ENCODE measurements at regions not wholly inside any gene's neighbourhood (a gene's known extent, or its start where the extent isn't known, plus 50 kb on each side); places are given as distances from the start of the nearest gene placed in this dataset.

DNA sequence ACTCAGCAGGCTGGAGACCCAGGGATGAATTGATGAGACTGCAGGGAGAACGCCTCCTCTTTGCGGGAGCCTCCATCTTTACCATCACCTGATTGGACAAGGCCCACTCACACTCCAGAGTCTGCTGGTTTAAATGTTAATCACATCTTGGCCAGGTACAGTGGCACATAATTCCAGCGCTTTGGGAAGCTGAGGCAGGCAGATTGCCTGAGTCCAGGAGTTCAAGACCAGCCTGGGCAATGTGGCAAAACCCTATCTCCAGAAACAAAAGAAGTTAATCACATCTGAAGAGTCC is 121.8 kb upstream of the C1orf174 start:
- TF ChIP-seq, protein P1, sequence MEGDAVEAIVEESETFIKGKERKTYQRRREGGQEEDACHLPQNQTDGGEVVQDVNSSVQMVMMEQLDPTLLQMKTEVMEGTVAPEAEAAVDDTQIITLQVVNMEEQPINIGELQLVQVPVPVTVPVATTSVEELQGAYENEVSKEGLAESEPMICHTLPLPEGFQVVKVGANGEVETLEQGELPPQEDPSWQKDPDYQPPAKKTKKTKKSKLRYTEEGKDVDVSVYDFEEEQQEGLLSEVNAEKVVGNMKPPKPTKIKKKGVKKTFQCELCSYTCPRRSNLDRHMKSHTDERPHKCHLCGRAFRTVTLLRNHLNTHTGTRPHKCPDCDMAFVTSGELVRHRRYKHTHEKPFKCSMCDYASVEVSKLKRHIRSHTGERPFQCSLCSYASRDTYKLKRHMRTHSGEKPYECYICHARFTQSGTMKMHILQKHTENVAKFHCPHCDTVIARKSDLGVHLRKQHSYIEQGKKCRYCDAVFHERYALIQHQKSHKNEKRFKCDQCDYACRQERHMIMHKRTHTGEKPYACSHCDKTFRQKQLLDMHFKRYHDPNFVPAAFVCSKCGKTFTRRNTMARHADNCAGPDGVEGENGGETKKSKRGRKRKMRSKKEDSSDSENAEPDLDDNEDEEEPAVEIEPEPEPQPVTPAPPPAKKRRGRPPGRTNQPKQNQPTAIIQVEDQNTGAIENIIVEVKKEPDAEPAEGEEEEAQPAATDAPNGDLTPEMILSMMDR (IDR thresholded peaks at IDR 0.05; ENCODE audit: borderline replicate concordance, extremely low read depth, insufficient read depth): no peak
- FAIRE-seq (no peak), DNase-seq (no peak)
- H3K4me3 ChIP-seq (ENCODE audit: low read length in 3 of 3): no peak overlapping the region
- no peaks in the 10 kb centered on the region for H3K27me3 ChIP-seq (ENCODE audit: control insufficient read depth, insufficient read depth, low read length)
- H3K4me1 ChIP-seq (ENCODE audit: control insufficient read depth in 2 of 3, insufficient read depth in 2 of 3, low read depth in 1 of 3, low read length in 3 of 3): no peaks in the 10 kb centered on the region
- no peaks in the 10 kb centered on the region for H3K36me3 ChIP-seq (ENCODE audit: control insufficient read depth in 2 of 3, insufficient read depth in 3 of 3, low read length in 3 of 3)
- intact Hi-C loops (cut with DNase I): no loop called here
- H3K27ac ChIP-seq (ENCODE audit: low read depth in 2 of 2, low read length in 2 of 2): no peak overlapping the region
- H3K9me3 ChIP-seq (ENCODE audit: control insufficient read depth in 2 of 3, insufficient read depth in 1 of 3, low read length in 3 of 3): no peaks in the 10 kb centered on the region
- no peak overlapping the region for H3K9ac ChIP-seq (ENCODE audit: low read length in 3 of 3)

DNA sequence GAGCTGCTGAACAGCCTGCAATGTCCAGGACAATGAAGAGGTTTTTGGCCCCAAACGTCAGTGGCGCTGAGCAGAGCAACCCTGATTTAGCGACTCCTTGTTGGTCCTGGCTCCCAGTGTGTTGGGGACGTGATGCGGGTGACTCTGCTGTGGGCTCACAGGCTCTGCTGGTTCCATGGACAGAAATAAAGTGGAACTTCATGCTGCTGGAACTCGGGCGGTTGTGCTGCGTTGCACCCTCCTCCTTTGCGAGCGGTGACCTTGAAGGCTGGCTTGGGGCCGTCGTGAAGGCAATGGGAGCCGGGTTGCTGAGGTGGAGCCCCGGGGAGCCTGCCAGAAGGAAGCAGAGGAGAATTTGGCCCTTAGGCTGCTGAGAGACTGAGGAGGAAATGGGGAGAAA is 122.6 kb upstream of the C1orf174 start:
- Histone ChIP-seq H3K27me3 (ENCODE audit: control insufficient read depth, insufficient read depth, low read length) (no peaks in the 10 kb centered on the region), H3K4me3 (ENCODE audit: low read length in 3 of 3) (no peak overlapping the region), H3K9me3 (ENCODE audit: control insufficient read depth in 2 of 3, insufficient read depth in 1 of 3, low read length in 3 of 3) (no peaks in the 10 kb centered on the region), H3K9ac (ENCODE audit: low read length in 3 of 3) (no peak overlapping the region), H3K27ac (ENCODE audit: low read depth in 2 of 2, low read length in 2 of 2) (no peak overlapping the region), H3K36me3 (ENCODE audit: control insufficient read depth in 2 of 3, insufficient read depth in 3 of 3, low read length in 3 of 3) (no peaks in the 10 kb centered on the region), H3K4me1 (ENCODE audit: control insufficient read depth in 2 of 3, insufficient read depth in 2 of 3, low read depth in 1 of 3, low read length in 3 of 3) (no peaks in the 10 kb centered on the region)
- intact Hi-C loops (cut with DNase I): no loop called here
- TF ChIP-seq, protein P1 (IDR thresholded peaks at IDR 0.05; ENCODE audit: borderline replicate concordance, extremely low read depth, insufficient read depth): no peak
- no peak for DNase-seq
- FAIRE-seq: no peak

DNA sequence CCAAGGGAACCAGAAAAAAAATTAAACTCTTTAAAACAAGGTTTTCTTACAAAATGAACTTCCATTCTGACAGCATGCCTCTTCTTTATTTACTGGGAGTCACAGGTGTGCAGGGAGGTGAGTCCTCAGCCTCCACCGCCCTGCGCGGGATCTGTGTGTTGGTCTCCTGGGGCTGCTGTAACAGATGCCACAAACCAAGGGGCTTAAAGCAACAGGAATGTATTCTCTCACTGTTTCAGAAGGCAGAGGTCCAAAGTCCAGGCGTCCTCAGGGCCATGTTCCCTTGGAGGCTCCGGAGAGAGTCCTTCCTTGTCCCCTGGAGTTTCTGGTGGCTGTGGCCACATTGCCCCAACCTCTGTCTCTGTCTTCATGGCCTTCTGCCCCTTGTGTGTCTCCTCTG is 123.6 kb upstream of the C1orf174 start:
- Histone ChIP-seq H3K4me1 (ENCODE audit: control insufficient read depth in 2 of 3, insufficient read depth in 2 of 3, low read depth in 1 of 3, low read length in 3 of 3) (no peaks in the 10 kb centered on the region), H3K4me3 (ENCODE audit: low read length in 3 of 3) (no peak overlapping the region), H3K27ac (ENCODE audit: low read depth in 2 of 2, low read length in 2 of 2) (no peak overlapping the region), H3K9me3 (ENCODE audit: control insufficient read depth in 2 of 3, insufficient read depth in 1 of 3, low read length in 3 of 3) (no peaks in the 10 kb centered on the region), H3K27me3 (ENCODE audit: control insufficient read depth, insufficient read depth, low read length) (no peaks in the 10 kb centered on the region), H3K9ac (ENCODE audit: low read length in 3 of 3) (no peak overlapping the region), H3K36me3 (ENCODE audit: control insufficient read depth in 2 of 3, insufficient read depth in 3 of 3, low read length in 3 of 3) (no peaks in the 10 kb centered on the region)
- intact Hi-C loops (cut with DNase I): no loop called here
- TF ChIP-seq, protein P1 (IDR thresholded peaks at IDR 0.05; ENCODE audit: borderline replicate concordance, extremely low read depth, insufficient read depth): no peak
- DNase-seq (no peak), FAIRE-seq (no peak)

DNA sequence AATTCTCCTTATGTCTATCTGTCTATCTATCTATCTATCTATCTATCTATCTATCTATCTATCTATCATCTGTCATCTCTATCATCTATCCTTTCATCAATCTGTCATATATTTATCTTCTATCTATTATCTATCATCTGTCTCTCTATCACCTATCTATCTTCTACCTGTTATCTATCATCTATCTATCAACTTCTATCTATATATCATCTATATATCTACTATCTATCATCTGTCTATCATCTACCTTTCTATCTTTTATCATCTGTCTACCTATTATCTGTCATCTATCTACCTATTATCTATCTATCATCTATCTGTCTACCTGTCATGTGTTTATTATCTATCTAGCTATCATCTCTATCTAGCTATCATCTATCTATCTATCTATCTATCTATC is 124.7 kb upstream of the C1orf174 start:
- FAIRE-seq (no peak), DNase-seq (no peak)
- no peaks in the 10 kb centered on the region for H3K4me1 ChIP-seq (ENCODE audit: control insufficient read depth in 2 of 3, insufficient read depth in 2 of 3, low read depth in 1 of 3, low read length in 3 of 3)
- H3K4me3 ChIP-seq (ENCODE audit: low read length in 3 of 3): no peak overlapping the region
- TF ChIP-seq, protein P1 (IDR thresholded peaks at IDR 0.05; ENCODE audit: borderline replicate concordance, extremely low read depth, insufficient read depth): no peak
- no peak overlapping the region for H3K9ac ChIP-seq (ENCODE audit: low read length in 3 of 3)
- H3K36me3 ChIP-seq (ENCODE audit: control insufficient read depth in 2 of 3, insufficient read depth in 3 of 3, low read length in 3 of 3): no peaks in the 10 kb centered on the region
- no peaks in the 10 kb centered on the region for H3K9me3 ChIP-seq (ENCODE audit: control insufficient read depth in 2 of 3, insufficient read depth in 1 of 3, low read length in 3 of 3)
- H3K27ac ChIP-seq (ENCODE audit: low read depth in 2 of 2, low read length in 2 of 2): no peak overlapping the region
- intact Hi-C loops (cut with DNase I): no loop called here
- H3K27me3 ChIP-seq (ENCODE audit: control insufficient read depth, insufficient read depth, low read length): no peaks in the 10 kb centered on the region

All from kidney (tissue), 13 donors.